DND-41 (cell line): ENCODE measurements at regions not wholly inside any gene's neighbourhood (a gene's known extent, or its start where the extent isn't known, plus 50 kb on each side); places are given as distances from the start of the nearest gene placed in this dataset.

Source experiments
- ATAC-seq: fragments of 200-7000 bp; cut with Tn5 transposase; 3 replicates; pipeline ENCODE4 v1.9.1; 2021; ENCODE audit warnings: low read depth; ENCODE audit not compliant: insufficient read depth
- DNase-seq: peaks from one replicate; pipeline ENCODE4 v3.0.0-alpha.2; 2020
- H2AFZ ChIP-seq: 2 replicates; pipeline ENCODE4 v1.6.0; 2012; ENCODE audit warnings: low read depth, low read length
- H3K27ac ChIP-seq: 2 replicates; pipeline ENCODE4 v1.5.1; 2012; ENCODE audit warnings: low read length, inconsistent platforms
- H3K27me3 ChIP-seq: fragments of 200-600 bp; sonication (generic); 2 replicates; pipeline ENCODE4 v1.6.0; 2012; ENCODE audit warnings: low read length, mild to moderate bottlenecking, inconsistent platforms; ENCODE audit not compliant: insufficient read depth, poor library complexity
- H3K36me3 ChIP-seq: 2 replicates; pipeline ENCODE4 v1.5.1; 2012; ENCODE audit warnings: low read length, inconsistent platforms; ENCODE audit not compliant: insufficient read depth
- H3K4me1 ChIP-seq: 2 replicates; pipeline ENCODE4 v1.5.1; 2012; ENCODE audit warnings: mild to moderate bottlenecking, low read length; ENCODE audit not compliant: insufficient read depth
- H3K4me2 ChIP-seq: 2 replicates; pipeline ENCODE4 v1.6.0; 2012; ENCODE audit warnings: mild to moderate bottlenecking, moderate library complexity, low read length, inconsistent platforms; ENCODE audit not compliant: insufficient read depth
- H3K4me3 ChIP-seq, 2 experiments: fragments of 200-600 bp in 1 of 2; shearing (Covaris generic) in 1 of 2; 2 replicates each; pipeline ENCODE4 v1.5.1; 2012 to 2016; ENCODE audit warnings: inconsistent platforms in 2 of 2, low read length in 2 of 2, mild to moderate bottlenecking in 2 of 2, low read depth in 1 of 2, moderate library complexity in 1 of 2
- H3K79me2 ChIP-seq: 2 replicates; pipeline ENCODE4 v1.6.0; 2012; ENCODE audit warnings: low read length, inconsistent platforms; ENCODE audit not compliant: insufficient read depth
- H3K9ac ChIP-seq: 2 replicates; pipeline ENCODE4 v1.6.0; 2012; ENCODE audit warnings: low read depth, mild to moderate bottlenecking, inconsistent platforms, low read length, moderate library complexity
- H3K9me3 ChIP-seq: 2 replicates; pipeline ENCODE4 v1.5.1; 2012; ENCODE audit warnings: low read length, moderate library complexity, mild to moderate bottlenecking, inconsistent platforms; ENCODE audit not compliant: insufficient read depth, severe bottlenecking
- H4K20me1 ChIP-seq: 2 replicates; pipeline ENCODE4 v1.6.0; 2012; ENCODE audit warnings: low read length; ENCODE audit not compliant: insufficient read depth
- CTCF ChIP-seq: IDR thresholded peaks from 2 replicates; pipeline ENCODE4 v1.5.1; 2012; ENCODE audit warnings: borderline replicate concordance, low read length, moderate library complexity, mild to moderate bottlenecking; ENCODE audit not compliant: poor library complexity, severe bottlenecking; ENCODE audit errors: extremely low read depth
- EZH2 ChIP-seq: IDR thresholded peaks from 3 replicates; pipeline ENCODE4 v1.6.1; 2012; ENCODE audit warnings: borderline replicate concordance, low read depth, mild to moderate bottlenecking, moderate library complexity, low read length, inconsistent platforms; ENCODE audit not compliant: severe bottlenecking

- Histone ChIP-seq H3K4me3 (no peak overlapping the region), H3K4me1 (peaks cover 9% of the 10 kb centered on the region), H2AFZ (no peak overlapping the region), H3K36me3 (no peaks in the 10 kb centered on the region), H3K4me2 (no peak overlapping the region), H3K27ac (no peak overlapping the region), H3K79me2 (no peaks in the 10 kb centered on the region), H4K20me1 (no peaks in the 10 kb centered on the region), H3K27me3 (no peaks in the 10 kb centered on the region), H3K9ac (no peak overlapping the region), H3K9me3 (no peaks in the 10 kb centered on the region)
- TF ChIP-seq EZH2 (no peak), CTCF (no peak)
- DNase-seq (no peak), ATAC-seq (no peak)
These were observed 133.5 kb upstream of the KLF3 start for GRCh38 chr4:38530486-38530885.

GRCh38 chr4:38531141-38531727, 132.8 kb upstream of the KLF3 start:
- no peak overlapping the region for H3K4me2 ChIP-seq
- DNase-seq (no peak), ATAC-seq (no peak)
- no peaks in the 10 kb centered on the region for H4K20me1 ChIP-seq
- no peaks in the 10 kb centered on the region for H3K79me2 ChIP-seq
- H3K9me3 ChIP-seq, result no peaks in the 10 kb centered on the region
- H3K4me3 ChIP-seq, result no peak overlapping the region
- H3K9ac ChIP-seq, result no peak overlapping the region
- H3K27me3 ChIP-seq, result no peaks in the 10 kb centered on the region
- peaks cover 9% of the 10 kb centered on the region for H3K4me1 ChIP-seq
- H3K36me3 ChIP-seq, result no peaks in the 10 kb centered on the region
- TF ChIP-seq CTCF (no peak), EZH2 (no peak)
- H3K27ac ChIP-seq, result no peak overlapping the region
- H2AFZ ChIP-seq, result no peak overlapping the region

- H3K27ac ChIP-seq, result no peak overlapping the region
- no peaks in the 10 kb centered on the region for H3K36me3 ChIP-seq
- DNase-seq (no peak), ATAC-seq (no peak)
- TF ChIP-seq CTCF (no peak), EZH2 (no peak)
- no peaks in the 10 kb centered on the region for H3K9me3 ChIP-seq
- H3K4me2 ChIP-seq, result no peak overlapping the region
- H3K4me3 ChIP-seq, result no peak overlapping the region
- no peak overlapping the region for H2AFZ ChIP-seq
- H3K79me2 ChIP-seq, result no peaks in the 10 kb centered on the region
- no peaks in the 10 kb centered on the region for H3K27me3 ChIP-seq
- peaks cover 9% of the 10 kb centered on the region for H3K4me1 ChIP-seq
- no peaks in the 10 kb centered on the region for H4K20me1 ChIP-seq
- no peak overlapping the region for H3K9ac ChIP-seq
These were observed 131.0 kb upstream of the KLF3 start for GRCh38 chr4:38532908-38533499.
